Medulla oblongata (tissue), 1 donor: ENCODE measurements at regions not wholly inside any gene's neighbourhood (a gene's known extent, or its start where the extent isn't known, plus 50 kb on each side); places are given as distances from the start of the nearest gene placed in this dataset.

Experiments
- DNase-seq: peaks from one replicate; pipeline ENCODE4 v3.0.0-alpha.2; 2015; ENCODE audit errors: extremely low spot score

- DNase-seq: no peak
Measured at GRCh38 chr5:141800617-141801016, 77.6 kb downstream of the PCDH1 start.

GRCh38 chr5:141799507-141800167 lies 78.6 kb downstream of the PCDH1 start:
- DNase-seq: no peak

- DNase-seq: no peak
Measured at GRCh38 chr5:141797425-141797824, 80.8 kb downstream of the PCDH1 start.

GRCh38 chr5:141795421-141795820 lies 82.8 kb downstream of the PCDH1 start:
- DNase-seq: no peak

- no peak for DNase-seq
Measured at GRCh38 chr5:141793881-141794280, 84.3 kb downstream of the PCDH1 start.

GRCh38 chr5:141793403-141793802 lies 84.8 kb downstream of the PCDH1 start:
- DNase-seq: no peak

GRCh38 chr5:141790630-141791029 lies 87.6 kb downstream of the PCDH1 start:
- DNase-seq: no peak

GRCh38 chr5:141789330-141789729 lies 88.9 kb downstream of the PCDH1 start:
- no peak for DNase-seq

- no peak for DNase-seq
Measured at GRCh38 chr5:141788296-141788970, 89.8 kb downstream of the PCDH1 start.

- DNase-seq: no peak
Measured at GRCh38 chr5:141787376-141787775, 90.8 kb downstream of the PCDH1 start.

GRCh38 chr5:141786700-141787099 lies 91.5 kb downstream of the PCDH1 start:
- DNase-seq: no peak

- no peak for DNase-seq
Measured at GRCh38 chr5:141785711-141786110, 92.5 kb downstream of the PCDH1 start.

- no peak for DNase-seq
Measured at GRCh38 chr5:141785135-141785534, 93.1 kb downstream of the PCDH1 start.

- DNase-seq: no peak
Measured at GRCh38 chr5:141784529-141784928, 93.7 kb downstream of the PCDH1 start.

GRCh38 chr5:141783947-141784296 lies 94.3 kb downstream of the PCDH1 start:
- no peak for DNase-seq

- DNase-seq: no peak
Measured at GRCh38 chr5:141783005-141783946, 94.9 kb downstream of the PCDH1 start.

GRCh38 chr5:141781910-141782309 lies 96.3 kb downstream of the PCDH1 start:
- DNase-seq: no peak

GRCh38 chr5:141780952-141781781 lies 97.0 kb downstream of the PCDH1 start:
- DNase-seq: no peak

GRCh38 chr5:141780240-141780951 lies 97.8 kb downstream of the PCDH1 start:
- DNase-seq: no peak

GRCh38 chr5:141779503-141779973 lies 97.5 kb upstream of the ARAP3 start:
- DNase-seq: no peak

- no peak for DNase-seq
Measured at GRCh38 chr5:141778683-141779082, 96.7 kb upstream of the ARAP3 start.
